ENCODE measurements at regions not wholly inside any gene's neighbourhood (a gene's known extent, or its start where the extent isn't known, plus 50 kb on each side); places are given as distances from the start of the nearest gene placed in this dataset.
A peak's percentile ranks its signal among the peaks of the same experiment; 100 is the strongest.

- Mint-ChIP-seq H3K27ac (no peak overlapping the region), H3K4me3 (no peak overlapping the region), H3K4me1 (no peaks in the 10 kb centered on the region), H3K36me3 (peaks cover 14% of the 10 kb centered on the region), H3K27me3 (ENCODE audit: low read depth) (no peaks in the 10 kb centered on the region), H3K9me3 (peaks cover 29% of the 10 kb centered on the region)
- DNase-seq (ENCODE audit: low spot score) (no peak), ATAC-seq (peak; percentile 52; the same call in 1 of the 2 replicates)
- ChIA-PET CTCF (interaction anchor here (0.8 to 1.2 kb wide), 2 partner anchors 9 to 10 kb away, joined by 3 to 5 read pairs; no protein-coding TSS in a partner anchor), POLR2A (no interaction called here)
- no peak for TF ChIP-seq FOXK1 (CRISPR knock-in tag; IDR thresholded peaks at IDR 0.05)
- TF ChIP-seq MXD4 (CRISPR knock-in tag; IDR thresholded peaks at IDR 0.05; ENCODE audit: borderline replicate concordance) = no peak
- TF ChIP-seq SOX15 (CRISPR knock-in tag; IDR thresholded peaks at IDR 0.05) = no peak
- no peak for TF ChIP-seq RELA (CRISPR knock-in tag; IDR thresholded peaks at IDR 0.05; ENCODE audit: borderline replicate concordance)
- no peak for TF ChIP-seq FOXJ3 (CRISPR knock-in tag; IDR thresholded peaks at IDR 0.05; ENCODE audit: borderline replicate concordance)
- TF ChIP-seq, protein P1, sequence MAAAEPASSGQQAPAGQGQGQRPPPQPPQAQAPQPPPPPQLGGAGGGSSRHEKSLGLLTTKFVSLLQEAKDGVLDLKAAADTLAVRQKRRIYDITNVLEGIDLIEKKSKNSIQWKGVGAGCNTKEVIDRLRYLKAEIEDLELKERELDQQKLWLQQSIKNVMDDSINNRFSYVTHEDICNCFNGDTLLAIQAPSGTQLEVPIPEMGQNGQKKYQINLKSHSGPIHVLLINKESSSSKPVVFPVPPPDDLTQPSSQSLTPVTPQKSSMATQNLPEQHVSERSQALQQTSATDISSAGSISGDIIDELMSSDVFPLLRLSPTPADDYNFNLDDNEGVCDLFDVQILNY (CRISPR knock-in tag; IDR thresholded peaks at IDR 0.05) = no peak
- no peak for TF ChIP-seq IRF2 (CRISPR knock-in tag; IDR thresholded peaks at IDR 0.05; ENCODE audit: borderline replicate concordance, low read depth)
- TF ChIP-seq MAX (CRISPR knock-in tag; IDR thresholded peaks at IDR 0.05) = no peak
- TF ChIP-seq, protein P2, sequence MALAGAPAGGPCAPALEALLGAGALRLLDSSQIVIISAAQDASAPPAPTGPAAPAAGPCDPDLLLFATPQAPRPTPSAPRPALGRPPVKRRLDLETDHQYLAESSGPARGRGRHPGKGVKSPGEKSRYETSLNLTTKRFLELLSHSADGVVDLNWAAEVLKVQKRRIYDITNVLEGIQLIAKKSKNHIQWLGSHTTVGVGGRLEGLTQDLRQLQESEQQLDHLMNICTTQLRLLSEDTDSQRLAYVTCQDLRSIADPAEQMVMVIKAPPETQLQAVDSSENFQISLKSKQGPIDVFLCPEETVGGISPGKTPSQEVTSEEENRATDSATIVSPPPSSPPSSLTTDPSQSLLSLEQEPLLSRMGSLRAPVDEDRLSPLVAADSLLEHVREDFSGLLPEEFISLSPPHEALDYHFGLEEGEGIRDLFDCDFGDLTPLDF (CRISPR knock-in tag; IDR thresholded peaks at IDR 0.05) = no peak
- no peak for TF ChIP-seq ZNF671 (CRISPR knock-in tag; IDR thresholded peaks at IDR 0.05)
- no peak for TF ChIP-seq NFE2L1 (CRISPR knock-in tag; IDR thresholded peaks at IDR 0.05)
- TF ChIP-seq, protein P3, sequence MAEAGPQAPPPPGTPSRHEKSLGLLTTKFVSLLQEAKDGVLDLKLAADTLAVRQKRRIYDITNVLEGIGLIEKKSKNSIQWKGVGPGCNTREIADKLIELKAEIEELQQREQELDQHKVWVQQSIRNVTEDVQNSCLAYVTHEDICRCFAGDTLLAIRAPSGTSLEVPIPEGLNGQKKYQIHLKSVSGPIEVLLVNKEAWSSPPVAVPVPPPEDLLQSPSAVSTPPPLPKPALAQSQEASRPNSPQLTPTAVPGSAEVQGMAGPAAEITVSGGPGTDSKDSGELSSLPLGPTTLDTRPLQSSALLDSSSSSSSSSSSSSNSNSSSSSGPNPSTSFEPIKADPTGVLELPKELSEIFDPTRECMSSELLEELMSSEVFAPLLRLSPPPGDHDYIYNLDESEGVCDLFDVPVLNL (CRISPR knock-in tag; IDR thresholded peaks at IDR 0.05; ENCODE audit: borderline replicate concordance, low read depth) = no peak
- TF ChIP-seq, protein P4, sequence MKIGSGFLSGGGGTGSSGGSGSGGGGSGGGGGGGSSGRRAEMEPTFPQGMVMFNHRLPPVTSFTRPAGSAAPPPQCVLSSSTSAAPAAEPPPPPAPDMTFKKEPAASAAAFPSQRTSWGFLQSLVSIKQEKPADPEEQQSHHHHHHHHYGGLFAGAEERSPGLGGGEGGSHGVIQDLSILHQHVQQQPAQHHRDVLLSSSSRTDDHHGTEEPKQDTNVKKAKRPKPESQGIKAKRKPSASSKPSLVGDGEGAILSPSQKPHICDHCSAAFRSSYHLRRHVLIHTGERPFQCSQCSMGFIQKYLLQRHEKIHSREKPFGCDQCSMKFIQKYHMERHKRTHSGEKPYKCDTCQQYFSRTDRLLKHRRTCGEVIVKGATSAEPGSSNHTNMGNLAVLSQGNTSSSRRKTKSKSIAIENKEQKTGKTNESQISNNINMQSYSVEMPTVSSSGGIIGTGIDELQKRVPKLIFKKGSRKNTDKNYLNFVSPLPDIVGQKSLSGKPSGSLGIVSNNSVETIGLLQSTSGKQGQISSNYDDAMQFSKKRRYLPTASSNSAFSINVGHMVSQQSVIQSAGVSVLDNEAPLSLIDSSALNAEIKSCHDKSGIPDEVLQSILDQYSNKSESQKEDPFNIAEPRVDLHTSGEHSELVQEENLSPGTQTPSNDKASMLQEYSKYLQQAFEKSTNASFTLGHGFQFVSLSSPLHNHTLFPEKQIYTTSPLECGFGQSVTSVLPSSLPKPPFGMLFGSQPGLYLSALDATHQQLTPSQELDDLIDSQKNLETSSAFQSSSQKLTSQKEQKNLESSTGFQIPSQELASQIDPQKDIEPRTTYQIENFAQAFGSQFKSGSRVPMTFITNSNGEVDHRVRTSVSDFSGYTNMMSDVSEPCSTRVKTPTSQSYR (CRISPR knock-in tag; IDR thresholded peaks at IDR 0.05) = no peak
- TF ChIP-seq ETV6 (CRISPR knock-in tag; IDR thresholded peaks at IDR 0.05) = no peak
- TF ChIP-seq ZNF423 (CRISPR knock-in tag; IDR thresholded peaks at IDR 0.05) = no peak
- TF ChIP-seq, protein P5, sequence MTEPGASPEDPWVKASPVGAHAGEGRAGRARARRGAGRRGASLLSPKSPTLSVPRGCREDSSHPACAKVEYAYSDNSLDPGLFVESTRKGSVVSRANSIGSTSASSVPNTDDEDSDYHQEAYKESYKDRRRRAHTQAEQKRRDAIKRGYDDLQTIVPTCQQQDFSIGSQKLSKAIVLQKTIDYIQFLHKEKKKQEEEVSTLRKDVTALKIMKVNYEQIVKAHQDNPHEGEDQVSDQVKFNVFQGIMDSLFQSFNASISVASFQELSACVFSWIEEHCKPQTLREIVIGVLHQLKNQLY (CRISPR knock-in tag; IDR thresholded peaks at IDR 0.05) = no peak
- no peak for TF ChIP-seq ZNF396 (CRISPR knock-in tag; IDR thresholded peaks at IDR 0.05; ENCODE audit: borderline replicate concordance)
- no peak for TF ChIP-seq ZNF532 (CRISPR knock-in tag; IDR thresholded peaks at IDR 0.05; ENCODE audit: borderline replicate concordance)
Measured at GRCh38 chr7:10211861-10212260, 761.8 kb upstream of the PHF14 start.

Data from WTC11 (cell line).